ENCODE measurements at regions not wholly inside any gene's neighbourhood (a gene's known extent, or its start where the extent isn't known, plus 50 kb on each side); places are given as distances from the start of the nearest gene placed in this dataset.

DNA sequence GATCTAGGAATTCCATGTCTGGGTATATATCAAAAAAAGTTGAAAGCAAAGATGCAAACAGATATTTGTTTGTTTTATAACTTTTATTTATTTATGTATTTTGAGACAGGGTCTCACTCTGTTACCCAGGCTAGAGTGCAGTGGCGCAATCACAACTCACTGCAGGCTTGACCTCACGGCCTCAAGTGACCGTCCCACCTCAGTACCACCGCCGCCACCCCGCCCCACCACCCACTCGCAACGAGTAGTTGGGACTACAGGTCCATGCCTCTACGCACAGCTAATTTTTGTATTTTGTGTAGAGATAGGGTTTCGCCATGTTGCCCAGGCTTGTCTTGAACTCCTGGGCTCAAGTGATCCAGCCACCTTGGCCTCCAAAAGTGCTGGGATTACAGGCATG, 66.5 kb upstream of the KTN1 start:
- POLR2A ChIA-PET (ENCODE audit: unreplicated experiment): no interaction called here
- Histone ChIP-seq H2AFZ (replicated peaks; ENCODE audit: low read length, poor library complexity) (no peak overlapping the region), H4K20me1 (ENCODE audit: insufficient read depth, low read length) (peaks cover 4% of the 10 kb centered on the region; the same call in 1 of the 2 replicates), H3K4me3 (ENCODE audit: insufficient read depth, low read depth, low read length) (no peak overlapping the region), H3K56ac (ENCODE audit: extremely low read depth, insufficient read depth, low read length) (no peak overlapping the region), H3K4me2 (ENCODE audit: low read depth, low read length) (no peak overlapping the region), H3K27me3 (ENCODE audit: control insufficient read depth, insufficient read depth, low read length) (peaks cover 2% of the 10 kb centered on the region; the same call in 1 of the 2 replicates), H3K36me3 (ENCODE audit: control insufficient read depth, insufficient read depth, low read length) (no peaks in the 10 kb centered on the region), H3K4ac (ENCODE audit: low read depth, low read length) (no peak overlapping the region), H3K14ac (replicated peaks; ENCODE audit: low read depth, low read length) (no peak overlapping the region), H2BK20ac (ENCODE audit: low read depth, low read length) (no peak overlapping the region), H2AK9ac (replicated peaks; ENCODE audit: low read depth, low read length, poor library complexity) (no peak overlapping the region), H4K91ac (ENCODE audit: insufficient read depth, low read depth, low read length) (no peak overlapping the region), H4K8ac (ENCODE audit: low read depth in 2 of 2, low read length in 2 of 2) (no peak overlapping the region), H3K79me1 (ENCODE audit: low read depth in 1 of 2, low read length in 2 of 2) (no peaks in the 10 kb centered on the region), H2BK15ac (ENCODE audit: low read depth, low read length) (no peak overlapping the region), H4K5ac (ENCODE audit: low read depth, low read length) (no peak overlapping the region), H2BK5ac (ENCODE audit: low read depth, low read length, poor library complexity, severe bottlenecking) (no peak overlapping the region), H2AK5ac (ENCODE audit: low read depth, low read length) (no peak overlapping the region), H3K18ac (ENCODE audit: low read depth, low read length) (no peak overlapping the region), H3K27ac (ENCODE audit: insufficient read depth, low read length) (no peak overlapping the region), H3K23ac (ENCODE audit: low read depth, low read length) (no peak overlapping the region), H3K9ac (ENCODE audit: low read depth, low read length) (no peak overlapping the region), H3K9me1 (ENCODE audit: insufficient read depth, low read length) (peaks cover 4% of the 10 kb centered on the region; the same call in 1 of the 2 replicates), H3K9me3 (ENCODE audit: control insufficient read depth, insufficient read depth, low read length) (peaks cover 2% of the 10 kb centered on the region; the same call in 1 of the 2 replicates), H3K4me1 (ENCODE audit: control insufficient read depth, insufficient read depth, low read length) (peaks cover 3% of the 10 kb centered on the region), H2BK120ac (ENCODE audit: low read depth, low read length) (no peak overlapping the region)
- DNase-seq: no peak
- BruUV-seq (replicated peaks): no TSS peak
- intact Hi-C loops (cut with micrococcal nuclease) (no loop called here), dilution Hi-C loops (cut with HindIII; ENCODE audit: low sequenced_read_pairs, unreplicated experiment) (no loop called here), in situ Hi-C loops (cut with MboI; ENCODE audit: low sequenced_read_pairs) (no loop called here)
- no CpG with 5 or more reads among the region's 10 CpGs for WGBS, 2 experiments (ENCODE audit: extremely low coverage in 2 of 2, insufficient read length in 1 of 2)
- no peak for ATAC-seq (ENCODE audit: low read depth)
- no peak for TF ChIP-seq RCOR1 (IDR thresholded peaks at IDR 0.05; ENCODE audit: insufficient replicate concordance, low read length)
- TF ChIP-seq SMC3 (IDR thresholded peaks at IDR 0.05; ENCODE audit: low read depth, low read length): no peak
- no peak for TF ChIP-seq MXI1 (IDR thresholded peaks at IDR 0.05; ENCODE audit: borderline replicate concordance, low read depth, low read length)
- TF ChIP-seq, protein P1, sequence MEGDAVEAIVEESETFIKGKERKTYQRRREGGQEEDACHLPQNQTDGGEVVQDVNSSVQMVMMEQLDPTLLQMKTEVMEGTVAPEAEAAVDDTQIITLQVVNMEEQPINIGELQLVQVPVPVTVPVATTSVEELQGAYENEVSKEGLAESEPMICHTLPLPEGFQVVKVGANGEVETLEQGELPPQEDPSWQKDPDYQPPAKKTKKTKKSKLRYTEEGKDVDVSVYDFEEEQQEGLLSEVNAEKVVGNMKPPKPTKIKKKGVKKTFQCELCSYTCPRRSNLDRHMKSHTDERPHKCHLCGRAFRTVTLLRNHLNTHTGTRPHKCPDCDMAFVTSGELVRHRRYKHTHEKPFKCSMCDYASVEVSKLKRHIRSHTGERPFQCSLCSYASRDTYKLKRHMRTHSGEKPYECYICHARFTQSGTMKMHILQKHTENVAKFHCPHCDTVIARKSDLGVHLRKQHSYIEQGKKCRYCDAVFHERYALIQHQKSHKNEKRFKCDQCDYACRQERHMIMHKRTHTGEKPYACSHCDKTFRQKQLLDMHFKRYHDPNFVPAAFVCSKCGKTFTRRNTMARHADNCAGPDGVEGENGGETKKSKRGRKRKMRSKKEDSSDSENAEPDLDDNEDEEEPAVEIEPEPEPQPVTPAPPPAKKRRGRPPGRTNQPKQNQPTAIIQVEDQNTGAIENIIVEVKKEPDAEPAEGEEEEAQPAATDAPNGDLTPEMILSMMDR (conservative IDR thresholded peaks at IDR 0.05; ENCODE audit: low read depth, low read length): no peak
- TF ChIP-seq BHLHE40 (IDR thresholded peaks at IDR 0.05; ENCODE audit: low read depth, low read length): no peak
- no peak for TF ChIP-seq RFX5 (IDR thresholded peaks at IDR 0.05; ENCODE audit: low read depth, low read length)
- TF ChIP-seq ELK1 (IDR thresholded peaks at IDR 0.05; ENCODE audit: borderline replicate concordance, low read depth, low read length): no peak
- TF ChIP-seq MAZ (IDR thresholded peaks at IDR 0.05; ENCODE audit: borderline replicate concordance, low read depth, low read length): no peak
- TF ChIP-seq FOS (IDR thresholded peaks at IDR 0.05; ENCODE audit: low read depth, low read length): no peak
- TF ChIP-seq MAFK (IDR thresholded peaks at IDR 0.05; ENCODE audit: low read depth, low read length): no peak
- no peak for TF ChIP-seq POLR2A (IDR thresholded peaks at IDR 0.05; ENCODE audit: low read depth, low read length)
- TF ChIP-seq RAD21 (IDR thresholded peaks at IDR 0.05; ENCODE audit: low read length): no peak
- no peak for TF ChIP-seq CEBPB (IDR thresholded peaks at IDR 0.05; ENCODE audit: low read depth, low read length)
- no peak for TF ChIP-seq NFE2L2 (IDR thresholded peaks at IDR 0.05; ENCODE audit: low read depth, low read length)
- no peak for TF ChIP-seq USF2 (IDR thresholded peaks at IDR 0.05; ENCODE audit: low read depth, low read length)
- TF ChIP-seq CHD1 (IDR thresholded peaks at IDR 0.05; ENCODE audit: low read depth, low read length): no peak
- CTCF ChIA-PET: no interaction called here
